ENCODE measurements at regions not wholly inside any gene's neighbourhood (a gene's known extent, or its start where the extent isn't known, plus 50 kb on each side); places are given as distances from the start of the nearest gene placed in this dataset.

GRCh38 chr4:175431694-175432093 lies 380.4 kb downstream of the GPM6A start:
- TF ChIP-seq CTCF (IDR thresholded peaks at IDR 0.05), result no peak
- TF ChIP-seq EP300 (IDR thresholded peaks at IDR 0.05), result no peak
- no peak for TF ChIP-seq POLR2A (IDR thresholded peaks at IDR 0.05)

Measured in upper lobe of left lung (tissue), 4 donors.